ENCODE measurements at regions not wholly inside any gene's neighbourhood (a gene's known extent, or its start where the extent isn't known, plus 50 kb on each side); places are given as distances from the start of the nearest gene placed in this dataset.
A peak's percentile ranks its signal among the peaks of the same experiment; 100 is the strongest.

DNA sequence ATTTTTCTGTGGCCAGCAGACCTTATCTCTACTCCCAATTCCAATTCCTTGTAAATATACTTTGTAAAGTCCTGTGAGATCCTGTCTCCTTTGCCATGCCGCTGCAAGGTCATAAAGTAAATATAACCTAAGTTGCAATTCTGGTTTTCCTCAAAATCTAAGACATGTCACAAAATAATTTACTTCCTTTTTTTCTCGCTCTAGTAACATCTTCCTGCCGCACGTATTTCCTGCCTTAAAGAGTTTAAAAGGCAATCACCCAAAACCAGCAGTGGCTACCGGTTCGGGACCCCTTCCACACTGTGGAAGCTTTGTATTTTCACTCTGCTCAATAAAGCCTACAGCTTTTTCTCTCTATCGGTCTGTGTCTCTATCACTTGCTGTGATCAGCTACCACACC lies 832.0 kb upstream of the SLITRK5 start:
- DNase-seq (ENCODE audit: low read depth) = no peak
- H3K4me3 ChIP-seq (ENCODE audit: low read depth, low read length) = no peak overlapping the region
- TF ChIP-seq, protein P1, sequence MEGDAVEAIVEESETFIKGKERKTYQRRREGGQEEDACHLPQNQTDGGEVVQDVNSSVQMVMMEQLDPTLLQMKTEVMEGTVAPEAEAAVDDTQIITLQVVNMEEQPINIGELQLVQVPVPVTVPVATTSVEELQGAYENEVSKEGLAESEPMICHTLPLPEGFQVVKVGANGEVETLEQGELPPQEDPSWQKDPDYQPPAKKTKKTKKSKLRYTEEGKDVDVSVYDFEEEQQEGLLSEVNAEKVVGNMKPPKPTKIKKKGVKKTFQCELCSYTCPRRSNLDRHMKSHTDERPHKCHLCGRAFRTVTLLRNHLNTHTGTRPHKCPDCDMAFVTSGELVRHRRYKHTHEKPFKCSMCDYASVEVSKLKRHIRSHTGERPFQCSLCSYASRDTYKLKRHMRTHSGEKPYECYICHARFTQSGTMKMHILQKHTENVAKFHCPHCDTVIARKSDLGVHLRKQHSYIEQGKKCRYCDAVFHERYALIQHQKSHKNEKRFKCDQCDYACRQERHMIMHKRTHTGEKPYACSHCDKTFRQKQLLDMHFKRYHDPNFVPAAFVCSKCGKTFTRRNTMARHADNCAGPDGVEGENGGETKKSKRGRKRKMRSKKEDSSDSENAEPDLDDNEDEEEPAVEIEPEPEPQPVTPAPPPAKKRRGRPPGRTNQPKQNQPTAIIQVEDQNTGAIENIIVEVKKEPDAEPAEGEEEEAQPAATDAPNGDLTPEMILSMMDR (IDR thresholded peaks at IDR 0.05; ENCODE audit: insufficient read depth, low read length) = no peak

DNA sequence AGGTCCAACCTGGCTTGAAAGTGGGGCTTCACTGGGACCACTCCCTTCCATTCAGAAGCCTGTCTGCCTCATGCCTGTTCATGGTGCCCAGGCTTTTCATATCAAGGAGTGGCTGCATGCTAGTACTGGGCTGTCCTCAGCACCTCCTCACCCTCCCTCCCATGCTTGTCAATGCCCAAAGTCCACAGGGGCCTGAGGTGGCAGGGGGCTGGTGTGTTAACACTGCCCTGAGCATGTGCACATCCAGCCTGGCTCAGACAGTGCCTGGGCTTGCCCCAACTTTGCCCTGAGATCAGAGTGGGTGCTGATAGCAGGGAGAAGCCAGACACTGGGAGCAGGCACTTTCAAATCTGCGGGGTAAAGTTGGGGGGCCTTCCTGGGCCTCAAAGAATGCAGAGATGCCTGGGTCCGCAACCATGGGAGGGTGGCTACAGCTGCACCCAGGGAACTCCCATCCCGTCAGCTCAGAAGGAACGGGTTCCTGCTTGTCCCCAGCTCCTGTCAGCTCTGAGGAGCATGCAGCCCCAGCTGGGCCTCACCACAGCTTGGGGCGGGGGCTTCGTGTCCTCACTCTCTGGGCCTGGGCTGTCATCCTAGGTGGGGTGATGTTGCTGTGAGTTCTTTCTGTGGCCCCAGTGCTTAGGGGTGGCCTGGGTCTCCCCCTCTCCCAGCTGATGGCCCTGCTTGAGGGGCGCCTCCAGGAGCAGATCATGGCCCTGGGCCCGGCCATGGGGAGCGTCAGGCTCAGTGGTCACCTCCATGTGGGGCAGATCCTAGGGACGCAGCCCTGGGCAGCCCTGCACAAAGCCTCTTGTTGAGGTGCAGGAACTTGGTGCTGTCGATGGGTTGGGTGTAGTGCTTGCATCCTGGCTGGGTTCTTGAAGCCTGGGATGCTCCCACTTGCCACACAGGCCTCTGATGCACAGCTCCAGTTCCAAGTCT lies 830.6 kb upstream of the SLITRK5 start:
- DNase-seq (ENCODE audit: low read depth) = no peak
- TF ChIP-seq, protein P1 (IDR thresholded peaks at IDR 0.05; ENCODE audit: insufficient read depth, low read length) = no peak
- H3K4me3 ChIP-seq (ENCODE audit: low read depth, low read length) = no peak overlapping the region

DNA sequence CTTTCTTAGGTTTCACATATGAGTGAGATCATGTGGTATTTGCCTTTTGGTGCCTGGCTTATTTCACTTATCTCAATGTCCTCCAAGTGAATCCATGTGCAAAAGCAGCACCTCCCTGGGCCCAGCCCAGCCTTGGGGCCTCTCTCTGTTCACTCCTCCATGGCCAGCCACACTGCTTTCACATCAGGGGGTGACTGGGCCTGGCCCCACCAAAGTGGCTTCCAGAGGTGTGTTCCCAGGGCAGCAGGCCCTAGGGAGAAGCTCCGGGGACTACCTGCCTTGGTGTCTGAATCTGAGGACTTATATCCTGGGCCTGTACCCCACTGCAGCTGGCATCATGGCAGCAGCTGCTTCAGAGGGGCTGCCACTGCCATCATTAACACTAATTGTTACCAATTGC lies 829.9 kb upstream of the SLITRK5 start:
- DNase-seq (ENCODE audit: low read depth) = no peak

DNA sequence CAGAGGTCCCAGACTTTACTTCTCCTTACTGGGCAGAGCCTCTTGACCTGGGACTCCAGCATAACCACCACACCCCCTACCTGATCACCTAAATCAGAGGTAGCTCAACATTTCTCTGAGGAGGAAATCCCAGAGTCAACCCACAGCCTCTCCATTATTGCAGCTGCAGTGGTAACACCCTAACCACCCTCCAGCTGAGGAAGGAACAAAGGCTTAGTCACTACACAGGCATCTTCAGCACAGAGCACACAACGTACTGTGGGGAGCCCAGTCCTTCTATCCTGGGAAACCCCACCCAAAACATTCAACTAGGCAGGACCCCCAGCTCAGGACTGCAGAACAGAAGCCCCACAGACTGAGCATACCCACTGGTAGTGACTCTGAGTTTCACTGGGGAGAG lies 824.7 kb upstream of the SLITRK5 start:
- no peak overlapping the region for H3K4me3 ChIP-seq (ENCODE audit: low read depth, low read length)
- DNase-seq (ENCODE audit: low read depth) = no peak
- TF ChIP-seq, protein P1 (IDR thresholded peaks at IDR 0.05; ENCODE audit: insufficient read depth, low read length) = no peak

More for the DNA sequence above, 829.9 kb upstream of the SLITRK5 start:
- TF ChIP-seq, protein P1 (IDR thresholded peaks at IDR 0.05; ENCODE audit: insufficient read depth, low read length) = no peak
- H3K4me3 ChIP-seq (ENCODE audit: low read depth, low read length) = no peak overlapping the region

DNA sequence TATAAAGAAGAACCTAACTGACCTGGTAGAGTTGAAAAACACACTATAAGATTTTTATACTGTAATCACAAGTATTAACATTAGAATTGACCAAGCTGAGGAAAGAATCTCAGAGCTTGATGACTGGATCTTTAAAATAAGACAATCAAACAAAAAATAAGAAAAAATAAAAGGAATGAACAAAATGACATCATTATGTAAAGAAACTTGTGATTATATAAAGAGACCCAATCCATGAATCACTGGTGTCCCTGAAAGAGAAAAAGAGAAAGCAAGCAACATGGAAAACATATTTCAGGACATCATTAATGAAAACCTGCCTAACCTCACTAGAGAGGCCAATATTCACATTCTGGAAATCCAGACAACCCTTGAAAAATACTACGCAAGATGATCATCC lies 822.5 kb upstream of the SLITRK5 start:
- TF ChIP-seq, protein P1 (IDR thresholded peaks at IDR 0.05; ENCODE audit: insufficient read depth, low read length) = no peak
- no peak for DNase-seq (ENCODE audit: low read depth)
- H3K4me3 ChIP-seq (ENCODE audit: low read depth, low read length) = no peak overlapping the region

DNA sequence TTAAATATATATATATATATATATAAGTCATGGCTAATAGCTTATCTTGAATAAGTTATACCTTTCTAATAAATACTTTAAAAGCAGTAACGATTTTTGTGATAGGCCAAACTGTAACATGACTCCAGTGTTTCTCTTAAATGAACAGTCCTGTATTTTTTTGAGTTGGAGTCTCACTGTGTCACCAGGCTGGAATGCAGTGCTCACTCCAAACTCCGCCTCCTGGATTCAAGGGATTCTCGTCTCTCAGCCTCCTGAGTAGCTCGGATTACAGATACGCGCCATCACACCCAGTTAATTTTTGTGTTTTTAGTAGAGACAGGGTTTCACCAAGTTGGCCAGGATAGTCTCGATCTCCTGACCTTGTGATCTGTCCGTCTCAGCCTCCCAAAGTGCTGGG lies 814.2 kb upstream of the SLITRK5 start:
- no peak overlapping the region for H3K4me3 ChIP-seq (ENCODE audit: low read depth, low read length)
- peak; percentile 1 for DNase-seq (ENCODE audit: low read depth)
- TF ChIP-seq, protein P1 (IDR thresholded peaks at IDR 0.05; ENCODE audit: insufficient read depth, low read length) = no peak
